ENCODE measurements at regions not wholly inside any gene's neighbourhood (a gene's known extent, or its start where the extent isn't known, plus 50 kb on each side); places are given as distances from the start of the nearest gene placed in this dataset.

GRCh38 chr16:76818606-76819181 lies 372.3 kb upstream of the MON1B start:
- TF ChIP-seq CTCF (IDR thresholded peaks at IDR 0.05; ENCODE audit: low read depth, low read length), result no peak
- TF ChIP-seq POLR2A (IDR thresholded peaks at IDR 0.05; ENCODE audit: extremely low read depth, insufficient read length), result no peak
